Effector CD4-positive, alpha-beta T cell (primary cell): ENCODE measurements at regions not wholly inside any gene's neighbourhood (a gene's known extent, or its start where the extent isn't known, plus 50 kb on each side); places are given as distances from the start of the nearest gene placed in this dataset.

Experiments used
- DNase-seq: peaks from one replicate; pipeline ENCODE4 v3.0.0-alpha.2; 2020

DNA sequence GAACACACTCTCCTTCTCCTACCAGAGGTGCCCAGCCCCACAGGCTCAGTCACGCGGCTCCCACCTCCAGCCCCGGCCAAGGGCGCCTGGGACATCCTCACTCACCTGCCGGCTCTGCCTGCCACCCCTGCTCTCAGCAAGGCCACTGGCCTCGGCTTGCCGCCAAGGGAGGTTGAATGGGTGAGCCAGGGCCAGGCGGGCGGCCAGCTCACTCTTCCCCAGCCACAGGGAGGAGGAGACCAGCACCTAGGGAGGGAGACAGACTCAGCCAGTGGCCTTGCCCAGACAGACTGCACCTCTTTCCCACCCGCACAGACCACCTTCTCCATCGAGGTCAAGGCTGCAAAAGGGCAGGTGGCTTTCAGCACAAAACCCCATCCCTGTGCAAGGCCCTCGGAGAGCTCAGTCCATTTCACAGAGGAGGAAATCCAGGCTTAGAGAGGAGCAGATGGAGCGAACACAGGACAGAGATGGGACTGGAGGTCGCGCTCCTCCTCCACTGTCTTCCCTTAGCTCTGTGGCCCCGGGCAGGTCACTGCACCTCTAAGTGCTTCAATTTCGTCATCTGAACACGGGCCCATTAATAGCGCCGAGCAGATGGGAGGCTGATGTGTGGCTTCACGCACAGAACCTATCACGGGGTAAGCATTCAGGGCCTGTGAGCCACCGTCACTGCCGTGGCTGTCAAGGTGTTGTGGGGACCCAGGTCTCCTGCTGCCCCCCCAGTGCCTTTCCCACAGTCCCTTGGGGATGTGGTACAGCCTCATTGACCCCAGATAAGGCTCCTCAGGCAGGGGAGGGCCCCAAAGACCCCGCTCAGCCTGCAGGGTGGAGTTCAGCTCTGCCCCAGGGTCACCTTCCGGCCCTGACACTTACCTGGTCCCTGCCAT lies 56.1 kb downstream of the RMI2 start:
- DNase-seq: no peak

DNA sequence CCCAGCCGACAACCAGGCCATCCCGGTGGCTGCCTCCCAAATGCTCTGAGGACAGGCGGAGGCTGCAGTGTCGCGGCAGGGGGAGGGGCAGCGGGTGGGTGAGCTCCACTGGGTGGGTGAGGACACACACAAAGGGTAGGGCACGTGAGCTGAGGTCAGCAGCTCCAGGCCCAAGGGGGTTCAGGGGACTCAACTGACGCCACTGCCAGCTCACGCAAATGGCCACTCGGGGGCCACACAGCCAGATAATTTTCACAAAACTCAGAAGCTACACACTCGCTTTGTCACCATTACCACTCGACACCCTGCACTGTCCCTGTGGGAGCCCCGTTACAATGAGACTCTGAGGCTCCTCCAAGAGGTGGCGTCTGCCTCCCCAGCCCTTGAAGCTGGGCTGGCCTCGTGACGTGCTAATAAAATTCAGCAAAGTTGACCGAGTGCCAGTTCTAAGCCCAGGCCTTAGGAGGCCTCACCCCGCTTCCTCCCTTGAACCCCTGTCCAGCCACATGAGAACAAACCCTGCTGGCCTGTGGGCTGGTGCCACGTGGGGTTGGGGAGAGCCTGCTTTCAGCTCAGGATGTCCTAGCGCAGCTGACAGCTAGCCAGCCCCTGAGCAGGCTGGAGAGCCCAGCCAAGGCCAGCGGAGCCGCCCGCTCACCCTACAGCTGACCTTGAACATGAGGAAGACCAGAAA lies 56.9 kb downstream of the RMI2 start:
- no peak for DNase-seq

DNA sequence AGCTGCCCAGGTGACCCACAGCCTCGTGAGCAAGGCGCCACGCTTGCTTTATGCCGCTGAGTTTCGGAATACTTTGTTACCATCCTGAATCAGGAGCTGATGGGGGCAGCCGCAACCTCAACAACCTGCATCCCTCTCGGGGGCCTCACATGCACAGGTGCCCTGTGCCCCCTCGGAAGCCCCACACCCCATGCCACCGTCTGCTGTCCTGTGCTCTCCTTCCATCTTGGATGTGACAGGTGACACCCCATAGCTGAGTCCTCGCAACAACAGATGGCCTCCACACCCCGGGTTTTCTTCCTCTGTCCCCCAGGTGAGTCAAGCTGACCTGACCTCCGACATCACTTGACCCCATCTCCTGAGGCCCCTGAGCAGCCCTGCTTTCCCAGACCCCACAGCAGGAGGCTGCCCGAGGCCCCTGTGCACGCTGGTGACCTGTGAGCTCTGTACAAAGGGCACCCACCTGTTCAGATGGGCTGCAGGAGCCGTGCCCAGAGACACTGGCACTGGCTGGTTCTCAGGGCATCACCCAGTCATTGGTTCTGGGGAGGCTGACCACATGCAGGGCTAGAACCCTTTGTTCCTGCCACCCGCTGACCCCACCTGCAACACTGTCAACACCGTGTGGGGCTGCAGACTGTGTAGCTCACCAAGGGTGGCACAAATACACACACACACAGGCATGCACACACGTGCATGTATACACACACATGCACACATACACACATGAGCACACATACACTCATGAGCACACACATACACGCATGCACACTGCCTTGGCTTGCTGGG lies 57.7 kb downstream of the RMI2 start:
- no peak for DNase-seq

DNA sequence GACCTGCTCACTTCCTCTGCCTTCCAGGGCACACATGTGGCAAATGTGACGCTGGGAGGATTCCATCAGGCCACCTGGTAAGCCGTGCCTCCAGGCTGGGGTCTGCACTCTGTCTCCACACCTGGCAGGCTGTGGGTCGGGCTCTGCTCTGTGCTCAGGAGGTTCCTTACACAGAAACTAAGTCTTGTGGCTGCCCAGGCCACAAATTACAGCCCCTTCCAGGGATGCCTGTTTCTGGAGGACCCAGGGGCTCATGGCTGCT lies 58.2 kb downstream of the RMI2 start:
- no peak for DNase-seq

DNA sequence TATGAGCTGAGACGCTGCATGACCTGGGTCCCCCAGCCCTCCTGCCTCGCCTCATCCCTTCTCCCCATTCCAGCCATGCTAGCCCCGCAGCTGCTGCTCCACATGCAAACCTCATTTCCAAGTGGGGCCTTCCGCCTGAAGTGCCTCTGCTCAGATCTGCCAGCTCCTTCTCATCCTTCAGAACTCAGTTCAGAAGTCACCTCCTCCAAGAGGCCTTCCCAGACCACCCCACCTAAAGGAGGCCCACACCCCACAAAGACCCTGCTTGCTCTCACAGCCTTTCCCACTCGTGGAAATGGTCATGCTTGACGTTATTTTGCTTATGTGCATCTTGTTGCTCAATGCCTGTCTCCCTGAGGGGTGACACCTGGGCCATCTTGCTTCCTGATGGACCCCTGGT lies 58.7 kb downstream of the RMI2 start:
- no peak for DNase-seq

DNA sequence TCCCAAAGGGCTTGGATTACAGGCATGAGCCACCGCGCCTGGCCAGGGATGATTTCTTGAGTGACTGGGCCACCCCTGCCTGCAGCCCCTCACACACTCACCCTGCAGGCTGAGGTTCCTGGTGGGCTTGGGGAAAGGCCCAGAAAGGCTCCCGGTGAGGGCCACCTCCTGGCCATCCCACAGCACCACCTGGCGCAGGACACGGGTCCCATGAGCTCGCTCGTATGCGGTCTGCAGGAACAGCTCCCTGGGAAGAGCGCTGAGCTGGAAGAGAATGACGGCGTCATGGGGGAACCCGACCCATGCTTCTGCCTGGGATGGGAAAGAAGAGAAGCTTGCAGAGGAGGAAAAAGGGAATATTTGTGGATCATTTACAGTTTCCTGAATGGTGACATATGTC lies 59.3 kb downstream of the RMI2 start:
- DNase-seq: no peak

DNA sequence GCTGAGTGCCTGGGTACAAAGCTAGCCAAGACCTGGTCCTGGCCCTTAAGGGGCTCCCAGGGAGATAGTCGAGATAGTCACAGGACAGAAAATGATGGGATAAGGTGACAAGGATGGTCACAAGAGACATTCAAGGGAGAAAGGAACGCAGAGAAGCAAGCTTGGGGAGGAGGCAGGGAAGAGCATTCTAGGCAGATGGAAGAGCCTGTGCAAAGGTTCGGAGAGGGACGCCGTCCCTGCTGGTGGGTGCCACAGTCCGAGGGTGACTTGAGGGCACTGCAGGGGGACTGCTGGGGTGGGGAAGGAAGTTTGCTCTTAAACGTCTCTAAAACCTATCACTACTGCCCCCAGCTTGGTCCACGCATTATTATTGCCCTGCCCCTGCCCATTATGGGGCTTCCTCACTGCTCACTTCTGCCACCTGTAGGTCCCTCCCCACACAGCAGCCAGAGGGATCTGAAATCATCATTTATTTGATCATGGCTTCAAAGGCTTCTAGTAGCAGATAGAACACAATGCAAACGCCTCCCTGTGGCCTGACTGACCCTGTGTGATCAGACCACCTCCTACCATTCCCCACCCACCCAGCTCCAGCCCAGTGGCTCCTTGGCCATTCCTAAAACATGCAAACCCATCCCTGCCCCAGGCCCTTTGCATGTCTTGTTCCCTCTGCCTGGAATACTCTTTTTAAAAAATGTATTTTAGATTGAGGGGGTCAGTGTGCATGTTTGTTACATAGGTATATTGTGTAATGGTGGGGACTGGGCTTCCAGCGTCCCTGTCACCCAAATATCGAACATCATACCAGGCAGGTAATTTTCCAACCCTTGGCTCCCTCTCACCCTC lies 60.3 kb downstream of the RMI2 start:
- DNase-seq: no peak

DNA sequence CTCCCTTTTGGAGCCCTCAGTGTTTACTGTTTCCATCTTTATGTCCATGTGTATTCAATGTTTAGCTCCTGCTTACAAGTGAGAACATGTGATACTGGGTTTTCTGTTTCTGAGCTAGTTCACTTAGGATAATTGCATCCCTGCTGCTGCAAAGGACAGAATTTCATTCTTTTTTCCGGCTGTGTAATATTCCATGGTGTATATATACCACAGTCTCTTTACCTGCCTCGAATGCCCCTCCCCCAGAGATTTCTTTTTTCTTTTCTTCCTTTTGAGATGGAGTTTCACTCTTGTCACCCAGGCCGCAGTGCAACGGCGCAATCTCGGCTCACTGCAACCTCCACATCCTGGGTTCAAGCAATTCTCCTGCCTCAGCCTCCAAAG lies 60.9 kb downstream of the RMI2 start:
- no peak for DNase-seq

DNA sequence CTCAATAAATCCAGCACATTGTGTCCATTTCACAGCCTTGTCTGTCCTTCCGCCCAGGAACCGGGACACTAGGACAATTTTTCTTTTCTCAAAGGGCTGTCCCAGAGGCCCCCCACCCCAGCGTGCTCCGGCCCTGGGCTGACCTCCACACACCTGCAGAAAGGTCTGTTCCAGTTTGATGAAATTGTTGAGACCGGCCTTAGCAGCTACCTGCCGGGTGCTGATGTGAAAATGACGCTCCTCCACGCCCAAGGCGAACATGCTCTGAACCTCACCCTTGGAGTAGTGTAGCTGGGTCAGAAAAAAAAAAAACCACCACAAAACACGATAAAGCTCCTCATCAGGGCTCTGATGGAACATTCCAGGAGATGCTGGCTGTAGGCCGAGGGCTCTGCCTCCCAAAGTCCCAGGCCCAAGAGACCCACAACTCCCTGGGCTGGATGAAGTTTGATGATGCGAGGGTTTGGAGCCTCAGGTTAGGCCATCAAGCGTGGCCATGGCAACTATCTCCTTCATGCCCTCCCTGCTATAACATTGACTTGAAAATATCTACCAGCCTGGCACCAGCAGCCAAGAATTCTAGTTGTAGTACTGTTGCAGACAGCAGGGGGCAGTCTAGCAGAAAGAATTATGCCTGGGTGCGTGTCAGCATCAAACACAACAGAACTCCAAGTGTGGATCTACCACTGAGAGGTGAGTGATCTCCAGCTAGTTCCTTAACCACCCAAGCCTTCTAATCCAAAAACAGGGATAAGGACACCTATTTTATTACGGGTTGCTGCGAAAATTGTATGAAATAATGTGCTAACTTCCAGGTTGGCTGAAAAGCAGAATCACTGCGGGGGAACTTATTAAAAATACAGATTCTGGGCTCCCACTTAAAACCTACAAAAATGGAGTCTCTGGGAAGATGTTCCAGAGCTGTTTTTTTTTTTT lies 62.1 kb downstream of the RMI2 start:
- peak; percentile 50 for DNase-seq

DNA sequence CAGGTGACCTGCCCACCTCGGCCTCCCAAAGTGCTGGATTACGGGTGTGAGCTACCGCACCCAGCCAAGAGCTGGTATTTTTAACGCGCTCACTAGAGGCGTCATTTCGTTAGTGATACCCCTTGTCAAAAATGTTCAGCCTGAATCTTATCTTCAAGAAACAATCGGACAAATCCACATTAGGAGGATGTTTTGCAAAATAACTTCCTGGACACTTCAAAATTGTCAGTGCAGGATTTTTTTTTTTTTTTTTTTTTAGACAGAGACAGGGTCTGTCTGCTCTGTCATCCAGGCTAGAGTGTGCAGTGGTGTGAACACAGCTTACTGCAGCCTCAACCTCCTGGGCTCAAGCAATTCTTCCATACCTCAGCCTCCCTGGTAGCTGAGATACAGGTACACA lies 63.0 kb downstream of the RMI2 start:
- DNase-seq: no peak

DNA sequence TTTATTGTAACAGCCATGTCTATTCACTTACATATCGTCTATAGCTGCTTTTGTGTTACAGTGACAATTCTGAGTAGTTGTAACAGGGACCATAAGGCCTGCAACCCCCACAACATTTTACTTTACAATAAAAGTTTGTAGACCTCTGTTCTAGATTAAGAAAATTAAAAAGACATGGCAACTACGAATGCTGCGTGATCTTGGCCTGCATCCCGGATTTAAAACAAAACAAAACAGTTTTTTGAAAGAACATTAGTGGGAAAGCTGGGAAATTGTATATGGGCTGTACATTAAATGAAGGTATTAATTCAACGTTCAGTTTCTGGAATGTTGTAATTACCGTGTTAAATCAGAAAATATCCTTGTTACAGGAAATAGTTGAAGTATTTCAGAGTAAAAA lies 64.1 kb downstream of the RMI2 start:
- DNase-seq: no peak

DNA sequence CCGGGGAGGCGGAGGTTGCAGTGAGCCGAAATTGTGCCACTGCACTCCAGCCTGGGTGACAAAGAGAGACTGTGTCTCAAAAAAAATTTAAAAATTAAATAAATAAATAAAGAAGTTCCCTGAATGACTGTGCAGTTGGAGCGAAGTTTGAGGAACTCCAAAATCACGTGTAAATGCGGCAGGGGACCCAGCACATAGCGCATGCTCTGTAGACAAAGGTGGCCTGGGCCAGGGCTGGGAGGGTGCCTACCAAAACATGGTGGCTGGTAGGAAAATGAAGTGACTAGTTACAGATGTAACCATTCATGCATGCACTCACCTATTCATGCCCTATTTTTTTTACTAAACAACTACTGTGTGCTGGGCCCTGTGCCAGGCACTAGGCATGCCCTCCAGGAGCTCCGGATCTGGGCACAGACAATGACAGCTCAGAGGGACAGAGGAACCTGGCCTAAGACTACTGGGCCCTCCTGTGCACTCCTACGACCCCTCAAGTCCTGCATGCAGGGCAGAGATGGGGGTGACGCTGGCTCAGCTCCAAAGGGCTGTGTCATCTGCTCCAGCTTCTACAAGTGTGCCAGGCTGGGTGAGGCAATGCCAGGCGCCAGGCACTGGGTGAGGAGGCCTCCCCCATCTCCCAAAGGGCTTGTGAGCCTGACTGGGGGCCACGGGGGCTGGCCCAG lies 65.3 kb downstream of the RMI2 start:
- DNase-seq: no peak

DNA sequence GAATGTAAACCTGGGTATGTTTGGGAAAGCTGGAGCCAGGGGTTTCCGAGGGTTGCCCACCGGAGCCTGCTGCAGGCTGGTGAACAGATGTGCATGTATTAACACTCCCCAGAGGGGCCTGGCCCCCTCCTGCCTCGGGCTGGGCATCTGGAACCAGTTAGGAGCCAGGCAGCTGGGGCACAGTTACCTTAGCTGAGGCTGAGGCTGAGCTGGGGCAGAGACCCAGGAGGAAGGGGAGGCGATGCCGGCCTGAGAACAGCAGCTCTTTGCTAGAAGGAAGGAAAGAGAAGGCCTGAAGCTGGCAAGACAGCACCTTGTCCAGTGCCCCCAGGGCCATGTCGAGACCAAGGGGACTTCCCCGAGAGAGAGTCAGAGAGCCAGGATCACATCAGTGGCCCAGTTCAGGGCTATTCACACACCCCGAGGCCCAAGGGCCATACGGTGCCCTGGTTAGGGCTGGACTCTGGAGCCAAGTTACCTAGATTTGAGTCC lies 65.8 kb downstream of the RMI2 start:
- DNase-seq: no peak

DNA sequence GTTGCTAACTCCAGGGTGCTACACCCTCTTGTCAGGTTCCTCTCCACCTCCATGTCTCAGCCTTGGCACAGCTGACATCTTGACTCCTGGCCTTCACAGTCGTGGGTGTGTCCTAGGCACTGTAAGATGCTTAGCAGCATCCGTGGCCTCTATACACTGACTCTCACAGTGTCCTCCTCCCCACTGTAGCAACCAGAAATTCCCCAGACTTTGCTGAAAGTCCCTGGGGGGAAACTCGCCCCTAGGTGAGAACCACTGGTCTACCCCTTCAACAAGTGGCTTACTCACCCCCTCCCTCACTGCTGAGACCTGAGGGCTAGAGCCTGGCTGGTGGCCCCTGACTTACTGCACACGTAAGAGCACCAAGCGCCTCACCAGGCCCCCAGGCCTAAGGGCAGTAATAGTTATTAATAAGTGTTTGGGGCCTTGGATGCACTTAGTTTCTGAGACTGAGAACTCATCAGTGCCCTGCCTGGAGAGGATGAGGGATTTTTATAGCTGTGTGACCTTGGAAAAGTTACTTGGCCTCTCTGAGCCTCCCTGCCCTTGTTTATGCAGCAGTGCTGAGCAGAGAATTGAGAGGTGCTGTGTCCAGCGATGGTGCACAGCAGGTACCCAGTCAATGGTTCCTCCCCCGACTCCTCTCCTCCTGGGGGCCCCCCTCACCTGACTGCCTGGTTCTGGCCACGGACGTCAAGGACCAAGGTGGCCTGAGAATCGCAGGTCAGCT lies 67.1 kb downstream of the RMI2 start:
- DNase-seq: no peak

DNA sequence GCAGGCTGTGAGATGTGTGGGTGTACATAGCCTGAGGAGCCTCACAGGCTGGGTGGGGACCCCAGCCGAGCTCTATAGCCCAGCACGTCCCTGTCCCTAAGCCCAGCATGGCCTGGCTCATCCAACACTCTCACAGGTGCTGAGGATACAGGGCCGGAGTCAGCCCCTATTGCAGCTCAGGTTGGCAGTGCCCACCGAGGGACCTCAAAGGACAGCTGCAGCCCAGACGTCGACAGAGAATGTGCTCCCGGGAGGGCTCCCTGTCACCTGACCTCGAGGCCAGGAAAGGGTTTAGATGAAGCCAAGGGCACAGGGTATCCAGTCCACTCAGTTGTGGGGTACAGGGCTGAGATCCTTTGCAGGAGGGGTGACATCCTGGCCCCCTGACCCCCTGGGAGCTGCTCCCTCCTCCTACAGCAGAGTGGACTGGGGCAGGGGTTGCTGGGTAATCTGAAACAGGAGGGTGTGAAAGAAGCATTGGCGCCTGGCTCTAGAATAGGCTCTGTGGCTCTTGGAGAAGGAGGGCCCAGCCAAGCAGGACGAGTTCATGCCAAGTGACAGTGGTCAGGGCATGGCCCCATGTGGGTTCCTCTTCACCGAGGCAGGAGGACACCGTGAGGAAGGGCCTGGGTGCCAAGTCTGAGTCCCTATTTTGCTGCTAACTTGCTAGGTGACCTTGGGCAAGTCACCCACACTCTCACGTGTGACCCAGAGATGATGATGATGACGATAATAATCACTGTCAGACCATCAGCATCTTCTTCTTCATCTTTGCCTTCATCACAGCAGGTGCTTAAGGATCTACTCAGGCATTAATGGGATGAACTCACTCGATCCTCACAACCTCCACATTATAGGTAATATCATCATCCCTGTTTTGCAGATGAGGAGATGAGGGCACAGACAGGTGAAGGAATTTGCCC lies 68.0 kb downstream of the RMI2 start:
- DNase-seq: no peak

DNA sequence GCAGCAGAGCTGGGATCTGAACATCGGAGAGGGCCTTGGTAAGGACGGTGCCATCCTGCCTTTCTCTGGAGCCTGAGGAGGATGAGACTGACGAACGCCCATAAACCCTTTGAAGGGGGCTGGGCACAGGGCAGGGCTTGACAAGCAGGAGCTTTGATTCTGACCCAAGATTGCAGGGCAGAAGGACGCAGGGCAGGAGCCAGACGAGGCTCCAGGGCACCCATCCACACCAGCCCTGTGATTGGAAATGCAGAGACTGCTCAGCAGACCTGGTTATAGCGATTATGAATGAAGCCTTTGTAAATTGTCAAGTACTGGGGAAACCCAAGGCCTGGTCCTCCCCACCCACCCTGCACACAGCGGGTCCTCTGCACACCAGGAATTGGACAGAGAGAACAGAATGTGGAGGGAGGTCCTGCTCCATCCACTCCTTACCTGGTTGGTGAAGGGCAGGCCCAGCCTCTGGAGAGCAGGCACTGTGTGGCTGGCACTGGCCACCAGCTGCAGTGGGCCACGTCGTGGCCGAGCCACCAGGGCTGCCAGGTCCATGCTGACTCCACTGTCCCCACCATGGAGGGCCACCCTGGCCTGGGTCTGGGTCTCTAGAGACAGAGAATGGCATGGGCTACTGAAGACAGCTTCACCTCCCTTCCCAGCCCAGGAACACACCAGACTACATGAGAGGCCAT lies 68.8 kb downstream of the RMI2 start:
- no peak for DNase-seq

DNA sequence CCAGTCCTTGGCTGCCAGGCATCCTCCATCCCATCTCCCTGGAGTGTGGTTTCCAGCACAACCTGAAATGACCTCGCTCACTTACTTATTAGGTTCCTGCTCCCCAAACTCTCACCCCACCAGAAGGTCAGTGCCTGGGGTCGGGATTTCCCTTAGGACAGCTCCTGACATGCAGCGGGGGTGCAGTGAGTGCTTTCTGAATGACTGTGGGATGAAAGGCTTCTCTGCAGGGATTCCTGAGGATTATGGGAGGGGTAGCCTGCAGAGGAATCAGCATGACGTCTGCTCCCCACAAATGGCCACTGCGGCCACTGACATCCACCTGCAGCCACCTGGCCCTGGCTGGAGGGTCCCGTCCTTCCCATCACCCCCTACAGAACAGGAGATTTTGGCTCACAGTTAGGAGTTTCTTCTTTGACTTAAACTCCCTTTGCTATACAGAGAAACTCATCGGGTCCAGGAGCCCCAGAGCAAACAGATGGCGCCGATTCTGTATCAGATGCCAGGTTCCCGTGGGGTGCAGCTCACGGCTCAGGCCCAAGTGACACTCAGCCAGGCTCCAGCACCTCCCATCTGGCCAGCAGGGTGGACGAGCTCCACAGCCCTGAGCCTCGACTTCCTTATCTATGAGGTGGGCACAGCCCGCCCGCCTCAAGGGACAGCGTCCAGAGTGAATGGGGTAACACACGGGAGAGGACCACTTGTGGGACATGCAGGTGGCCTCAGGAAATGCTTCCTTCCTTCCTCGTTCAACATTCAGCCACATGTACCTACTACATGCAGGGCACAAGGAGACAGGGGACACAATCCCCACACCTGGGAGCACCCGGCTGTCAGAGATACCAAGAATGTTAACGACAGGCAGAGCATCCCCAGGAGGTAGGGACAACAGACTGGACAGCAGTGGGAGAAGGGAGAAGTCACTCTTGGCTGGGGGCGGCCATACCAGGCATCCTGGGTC lies 69.8 kb downstream of the RMI2 start:
- no peak for DNase-seq
